ENCODE measurements at regions not wholly inside any gene's neighbourhood (a gene's known extent, or its start where the extent isn't known, plus 50 kb on each side); places are given as distances from the start of the nearest gene placed in this dataset.

GRCh38 chr5:106321242-106321641 lies 1349.5 kb downstream of the EFNA5 start:
- CTCF ChIA-PET = no interaction called here
- peak overlapping the region; percentile 59 for H2AFZ ChIP-seq (ENCODE audit: low read depth, low read length, poor library complexity, severe bottlenecking)
- H3K9me2 ChIP-seq (ENCODE audit: insufficient read depth) = no peaks in the 10 kb centered on the region
- H3K27me3 ChIP-seq (ENCODE audit: insufficient read depth, low read length) = no peaks in the 10 kb centered on the region
- no peak overlapping the region for H3K4me3 ChIP-seq (replicated peaks in 1 of 2; ENCODE audit: low read depth in 1 of 2, low read length in 2 of 2)
- H3K79me2 ChIP-seq (ENCODE audit: insufficient read depth, low read length) = no peaks in the 10 kb centered on the region
- no peaks in the 10 kb centered on the region for H3K36me3 ChIP-seq (ENCODE audit: control insufficient read depth in 1 of 2, insufficient read depth in 2 of 2, low read length in 2 of 2)
- H4K20me1 ChIP-seq (ENCODE audit: insufficient read depth) = no peaks in the 10 kb centered on the region
- H3K9me3 ChIP-seq (ENCODE audit: control insufficient read depth in 1 of 2, insufficient read depth in 1 of 2, low read depth in 1 of 2, low read length in 2 of 2) = no peaks in the 10 kb centered on the region
- no peak for TF ChIP-seq ZNF274 (IDR thresholded peaks at IDR 0.05; ENCODE audit: low read depth, low read length)
- TF ChIP-seq CTCF (IDR thresholded peaks at IDR 0.05 in 2 of 3, conservative IDR thresholded peaks at IDR 0.05 in 1 of 3; ENCODE audit: borderline replicate concordance in 1 of 3, insufficient read depth in 1 of 3, low read depth in 2 of 3, low read length in 2 of 3) = no peak
- no peak for TF ChIP-seq ELF1 (IDR thresholded peaks at IDR 0.05; ENCODE audit: borderline replicate concordance, low read depth)
- TF ChIP-seq SRF (IDR thresholded peaks at IDR 0.05; ENCODE audit: low read depth) = no peak
- no peak for TF ChIP-seq RAD21 (IDR thresholded peaks at IDR 0.05; ENCODE audit: low read depth)
- no peak for ATAC-seq
- H3K27ac ChIP-seq (ENCODE audit: low read depth, low read length) = no peak overlapping the region
- RAD21 ChIA-PET (ENCODE audit: low non-redundant PET in 1 of 2, low total read pairs in 2 of 2, uncharacterized antibody in 2 of 2, unreplicated experiment in 2 of 2) = no interaction called here
- H3K4me1 ChIP-seq (ENCODE audit: control insufficient read depth in 1 of 2, insufficient read depth in 2 of 2, low read length in 2 of 2) = no peaks in the 10 kb centered on the region
- POLR2A ChIA-PET = no interaction called here
- H3K9ac ChIP-seq (ENCODE audit: low read length) = no peak overlapping the region
- BruUV-seq (replicated peaks) = no TSS peak
- intact Hi-C loops (cut with micrococcal nuclease) = no loop called here
- no peak for DNase-seq (ENCODE audit: low read depth, low spot score)
- no peak overlapping the region for H3K4me2 ChIP-seq (ENCODE audit: low read length)

GRCh38 chr5:106314221-106314824 lies 1356.4 kb downstream of the EFNA5 start:
- Histone ChIP-seq H3K4me1 (ENCODE audit: control insufficient read depth in 1 of 2, insufficient read depth in 2 of 2, low read length in 2 of 2) (no peaks in the 10 kb centered on the region), H2AFZ (ENCODE audit: low read depth, low read length, poor library complexity, severe bottlenecking) (no peak overlapping the region), H4K20me1 (ENCODE audit: insufficient read depth) (no peaks in the 10 kb centered on the region), H3K9me2 (ENCODE audit: insufficient read depth) (no peaks in the 10 kb centered on the region), H3K9ac (ENCODE audit: low read length) (no peak overlapping the region), H3K4me2 (ENCODE audit: low read length) (no peak overlapping the region), H3K36me3 (ENCODE audit: control insufficient read depth in 1 of 2, insufficient read depth in 2 of 2, low read length in 2 of 2) (no peaks in the 10 kb centered on the region), H3K9me3 (ENCODE audit: control insufficient read depth in 1 of 2, insufficient read depth in 1 of 2, low read depth in 1 of 2, low read length in 2 of 2) (no peaks in the 10 kb centered on the region), H3K79me2 (ENCODE audit: insufficient read depth, low read length) (no peaks in the 10 kb centered on the region), H3K27me3 (ENCODE audit: insufficient read depth, low read length) (no peaks in the 10 kb centered on the region), H3K27ac (ENCODE audit: low read depth, low read length) (no peak overlapping the region), H3K4me3 (replicated peaks in 1 of 2; ENCODE audit: low read depth in 1 of 2, low read length in 2 of 2) (no peak overlapping the region)
- CTCF ChIA-PET = no interaction called here
- no TSS peak for BruUV-seq (replicated peaks)
- ATAC-seq (no peak), DNase-seq (ENCODE audit: low read depth, low spot score) (no peak)
- RAD21 ChIA-PET (ENCODE audit: low non-redundant PET in 1 of 2, low total read pairs in 2 of 2, uncharacterized antibody in 2 of 2, unreplicated experiment in 2 of 2) = no interaction called here
- intact Hi-C loops (cut with micrococcal nuclease) = no loop called here
- POLR2A ChIA-PET = no interaction called here
- TF ChIP-seq ATF3 (IDR thresholded peaks at IDR 0.05) = no peak
- no peak for TF ChIP-seq CBX3 (IDR thresholded peaks at IDR 0.05; ENCODE audit: low read depth)
- TF ChIP-seq EZH2 (IDR thresholded peaks at IDR 0.05) = no peak
- TF ChIP-seq SP1 (IDR thresholded peaks at IDR 0.05; ENCODE audit: low read depth) = no peak
- no peak for TF ChIP-seq RAD21 (IDR thresholded peaks at IDR 0.05; ENCODE audit: low read depth)
- no peak for TF ChIP-seq POLR2A (IDR thresholded peaks at IDR 0.05; ENCODE audit: borderline replicate concordance, extremely low read depth, insufficient read depth, insufficient read length)
- no peak for TF ChIP-seq MAX (IDR thresholded peaks at IDR 0.05)
- TF ChIP-seq YY1 (IDR thresholded peaks at IDR 0.05; ENCODE audit: extremely low read depth, insufficient replicate concordance, low read depth, low read length) = no peak
- no peak for TF ChIP-seq JUND (IDR thresholded peaks at IDR 0.05)
- no peak for TF ChIP-seq SRF (IDR thresholded peaks at IDR 0.05; ENCODE audit: low read depth)
- no peak for TF ChIP-seq ZFX (IDR thresholded peaks at IDR 0.05)
- TF ChIP-seq CTCF (IDR thresholded peaks at IDR 0.05 in 2 of 3, conservative IDR thresholded peaks at IDR 0.05 in 1 of 3; ENCODE audit: borderline replicate concordance in 1 of 3, insufficient read depth in 1 of 3, low read depth in 2 of 3, low read length in 2 of 3) = no peak
- no peak for TF ChIP-seq SIN3A (IDR thresholded peaks at IDR 0.05; ENCODE audit: low read depth)
- no peak for TF ChIP-seq TCF7L2 (IDR thresholded peaks at IDR 0.05; ENCODE audit: borderline replicate concordance, extremely low read depth, insufficient read depth, insufficient read length)
- no peak for TF ChIP-seq POLR2AphosphoS5 (IDR thresholded peaks at IDR 0.05; ENCODE audit: low read depth, low read length)
- no peak for TF ChIP-seq ELF1 (IDR thresholded peaks at IDR 0.05; ENCODE audit: borderline replicate concordance, low read depth)

Measured in HCT116 (cell line).